Stimulated activated CD4-positive, alpha-beta T cell treated with anti-CD3 and anti-CD28 coated beads, Interleukin-4, amount 100 ng/mL, for 24 hours (primary cell): ENCODE measurements at regions not wholly inside any gene's neighbourhood (a gene's known extent, or its start where the extent isn't known, plus 50 kb on each side); places are given as distances from the start of the nearest gene placed in this dataset.
"Not testable (repeated sequence)": the region's sequence is repeated elsewhere in the genome, so short reads cannot be mapped to it uniquely, and the experiment has no call there.

Experiments
- DNase-seq: peaks from one replicate; pipeline ENCODE4 v3.0.0-alpha.2; 2020

DNA sequence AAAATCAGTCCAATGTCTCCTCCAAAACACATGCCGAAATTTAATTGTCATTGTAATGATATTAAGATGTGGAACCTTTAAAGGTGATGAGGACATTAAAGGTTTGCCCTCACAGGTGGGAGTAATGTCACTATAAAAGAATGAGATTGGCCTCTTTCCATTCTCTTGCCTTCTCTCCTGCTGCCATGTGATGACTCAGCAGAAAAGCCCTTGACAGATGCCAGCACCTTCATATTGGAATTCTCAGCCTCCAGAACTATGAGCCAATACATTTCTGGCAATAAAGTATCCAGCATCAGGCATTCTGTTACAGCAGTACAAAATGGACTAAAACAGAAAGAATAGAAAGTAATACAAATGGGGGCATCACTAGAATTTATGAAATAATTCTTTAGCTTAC is 609.7 kb downstream of the SLC16A7 start:
- no peak for DNase-seq

- DNase-seq: no peak
These were observed 613.7 kb downstream of the SLC16A7 start for GRCh38 chr12:60209521-60209920.

DNA sequence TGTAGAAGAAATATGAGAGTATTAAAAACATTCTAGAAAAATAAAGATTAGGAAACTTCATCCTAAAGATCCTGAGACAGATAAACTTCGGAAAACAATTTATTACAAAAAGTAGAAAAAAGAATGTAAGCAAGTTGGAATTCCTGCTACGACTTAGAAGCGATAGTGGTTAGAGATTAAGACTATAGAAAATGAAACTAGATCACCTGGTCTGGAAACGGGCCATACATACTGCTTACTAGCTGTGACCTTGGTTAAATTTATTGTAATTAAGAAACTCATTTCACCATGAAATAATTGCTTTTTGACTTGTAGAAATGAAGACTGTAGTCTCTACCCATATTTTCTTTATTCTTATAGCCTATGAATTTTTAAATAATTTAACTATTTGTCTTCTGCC is 614.1 kb downstream of the SLC16A7 start:
- no peak for DNase-seq

- no peak for DNase-seq
These were observed 614.9 kb downstream of the SLC16A7 start for GRCh38 chr12:60210756-60211155.

DNA sequence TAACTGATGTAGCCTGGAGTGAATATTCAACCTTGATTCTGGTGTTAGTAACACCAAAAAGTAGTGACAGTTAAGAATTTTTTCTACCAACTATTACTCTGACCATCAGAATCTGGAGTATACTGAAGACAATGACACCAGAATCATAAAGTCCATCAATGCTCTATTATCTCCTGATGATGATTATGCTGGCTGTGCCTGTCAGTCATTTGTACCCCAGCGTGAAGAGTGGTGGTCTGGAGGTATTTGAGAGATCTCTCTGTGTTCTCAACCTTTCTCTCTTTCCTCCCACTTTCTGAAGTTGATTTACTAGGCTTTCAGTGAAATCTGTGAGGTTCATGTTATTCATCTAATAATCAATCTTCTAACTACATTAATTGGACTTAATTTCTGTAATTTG is 615.4 kb downstream of the SLC16A7 start:
- no peak for DNase-seq

- DNase-seq: no peak
These were observed 616.6 kb downstream of the SLC16A7 start for GRCh38 chr12:60212159-60213000.

GRCh38 chr12:60213272-60213671 is 617.4 kb downstream of the SLC16A7 start:
- not testable (repeated sequence) for DNase-seq

DNA sequence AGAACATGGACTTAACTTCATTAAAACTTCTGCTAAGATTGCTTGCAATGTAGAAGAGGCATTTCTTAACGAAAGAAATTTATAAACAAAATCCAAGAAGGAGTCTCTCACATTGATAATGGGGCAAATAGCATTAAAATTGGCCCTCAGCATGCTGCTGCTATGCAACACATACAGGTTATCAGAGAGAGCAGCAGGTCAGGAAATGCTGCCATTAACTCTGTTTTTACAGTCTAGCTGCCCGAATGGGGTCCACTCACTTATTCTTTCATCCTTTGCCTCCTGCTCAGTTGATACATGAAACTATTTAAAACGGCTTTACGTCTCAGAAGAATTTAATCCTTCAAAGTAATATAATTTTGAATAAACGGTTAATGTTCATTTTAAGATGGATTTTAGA is 620.4 kb downstream of the SLC16A7 start:
- DNase-seq: no peak

- no peak for DNase-seq
These were observed 627.4 kb downstream of the SLC16A7 start for GRCh38 chr12:60223242-60223641.

DNA sequence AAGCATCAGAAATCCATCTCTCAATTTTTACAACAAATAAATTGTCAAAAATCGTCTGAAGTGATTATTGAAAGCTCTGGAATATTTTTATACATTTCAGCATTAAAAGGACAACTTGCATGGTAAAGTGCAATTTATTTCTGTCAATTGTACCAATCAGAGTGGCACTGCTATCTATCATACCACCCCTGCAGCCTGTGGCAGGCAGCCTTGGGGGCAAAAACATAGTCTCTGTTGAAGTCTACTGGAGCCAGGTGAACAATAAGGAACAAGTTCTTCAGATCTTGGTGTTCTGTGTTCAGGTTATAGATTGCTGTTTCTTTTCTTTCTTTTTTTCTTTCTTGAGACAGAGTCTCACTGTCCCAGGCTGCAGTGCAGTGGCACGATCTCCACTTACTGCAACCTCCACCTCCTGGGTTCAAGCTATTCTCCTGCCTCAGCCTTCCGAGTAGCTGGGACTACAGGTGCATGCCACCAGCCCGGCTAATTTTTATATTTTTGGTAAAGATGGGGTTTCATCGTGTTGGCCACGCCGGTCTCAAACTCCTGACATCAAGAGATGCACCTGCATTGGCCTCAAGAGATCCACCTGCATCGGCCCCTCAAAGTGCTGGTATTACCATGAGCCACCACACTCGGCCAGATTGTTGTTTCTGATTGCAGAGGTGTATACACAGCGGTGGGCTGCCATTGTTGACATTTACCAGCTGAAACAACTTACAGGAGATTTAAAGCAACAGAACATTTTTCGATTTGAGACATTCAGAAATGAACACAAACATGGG is 629.6 kb downstream of the SLC16A7 start:
- no peak for DNase-seq

DNA sequence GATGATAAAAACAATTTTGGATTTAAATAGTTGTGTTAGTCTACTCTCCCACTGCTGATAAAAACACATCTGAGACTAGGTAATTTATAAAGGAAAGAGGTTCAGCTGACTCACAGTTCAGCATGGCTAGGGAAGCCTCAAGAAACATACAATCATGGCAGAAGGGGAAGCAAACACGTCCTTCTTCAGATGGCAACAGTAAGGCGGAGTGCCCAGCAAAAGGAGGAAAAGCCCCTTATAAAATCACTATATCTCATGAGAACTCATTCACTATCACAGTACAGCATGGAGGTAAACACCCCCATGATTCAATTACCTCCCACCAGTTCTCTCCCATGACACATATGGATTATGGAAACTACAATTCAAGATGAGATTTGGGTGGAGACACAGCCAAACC is 632.1 kb downstream of the SLC16A7 start:
- DNase-seq: no peak

DNA sequence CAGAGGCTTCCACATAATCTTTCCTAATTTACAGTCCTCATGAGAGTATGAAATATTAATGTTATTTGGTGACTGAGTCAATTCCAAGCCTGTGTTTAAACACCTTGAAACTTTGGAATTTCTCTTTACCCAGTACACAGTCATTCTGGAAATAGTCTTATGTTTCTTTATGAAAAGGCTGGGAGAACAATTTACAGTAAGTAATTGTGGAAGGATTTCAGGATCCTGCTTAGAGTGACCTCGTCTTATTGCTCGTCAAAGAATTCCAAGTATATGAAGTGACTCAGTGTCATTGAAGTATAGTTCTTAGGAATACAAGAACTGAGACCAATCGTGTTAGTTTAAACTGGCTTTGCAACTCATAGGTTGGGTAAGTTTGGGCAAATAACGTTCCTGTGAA is 634.2 kb downstream of the SLC16A7 start:
- DNase-seq: no peak

DNA sequence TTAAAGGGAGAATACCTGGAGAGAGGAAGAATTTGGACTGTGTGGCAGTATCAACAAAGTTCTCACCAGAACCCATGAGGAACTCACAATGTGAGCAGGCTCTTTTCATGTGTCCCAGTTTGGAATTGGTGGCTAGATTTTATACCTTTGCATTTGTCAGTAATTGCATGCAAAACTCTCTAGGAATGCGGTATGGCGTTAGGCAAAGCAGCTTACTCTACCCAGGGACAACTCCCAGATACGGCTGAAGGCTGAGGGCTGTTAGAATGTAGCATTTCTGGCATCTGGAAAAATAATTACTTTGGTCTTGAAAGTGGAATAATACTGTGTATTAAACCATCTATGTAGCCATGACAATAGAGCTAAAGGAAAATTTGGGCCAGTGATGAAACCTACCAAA is 635.5 kb downstream of the SLC16A7 start:
- DNase-seq: no peak

- DNase-seq: no peak
These were observed 636.4 kb downstream of the SLC16A7 start for GRCh38 chr12:60231976-60232907.

GRCh38 chr12:60234611-60235195 is 638.9 kb downstream of the SLC16A7 start:
- not testable (repeated sequence) for DNase-seq

DNA sequence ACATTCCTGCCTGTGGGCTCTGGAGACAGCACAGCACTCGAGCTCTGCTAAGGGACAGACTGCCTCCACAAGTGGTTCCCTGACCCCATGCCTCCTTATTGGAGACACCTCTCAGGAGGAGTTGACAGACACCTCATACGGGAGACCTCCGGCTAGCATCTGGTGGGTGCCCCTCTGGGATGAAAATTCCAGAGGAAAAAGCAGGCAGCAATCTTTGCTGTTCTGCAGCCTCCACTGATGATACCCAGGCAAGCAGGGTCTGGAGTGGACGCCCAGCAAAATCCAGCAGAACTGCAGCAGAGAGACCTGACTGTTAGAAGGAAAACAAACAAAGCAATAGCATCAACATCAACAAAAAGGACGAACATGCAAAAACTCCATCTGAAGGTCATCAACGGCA is 639.4 kb downstream of the SLC16A7 start:
- no peak for DNase-seq

DNA sequence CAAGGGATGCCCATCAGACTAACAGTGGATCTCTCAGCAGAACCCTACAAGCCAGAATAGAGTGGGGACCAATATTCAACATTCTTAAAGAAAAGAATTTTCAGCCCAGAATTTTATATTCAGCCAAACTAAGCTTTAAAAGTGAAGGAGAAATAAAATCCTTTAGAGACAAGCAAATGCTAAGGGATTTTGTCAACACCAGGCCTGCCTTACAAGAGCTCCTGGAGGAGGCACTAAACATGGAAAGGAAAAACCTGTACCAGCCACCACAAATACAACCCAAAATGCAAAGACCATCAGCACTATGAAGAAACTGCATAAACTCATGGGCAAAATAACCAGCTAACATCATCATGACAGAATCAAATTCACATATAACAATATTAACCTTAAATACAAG is 640.6 kb downstream of the SLC16A7 start:
- not testable (repeated sequence) for DNase-seq

- no peak for DNase-seq
These were observed 645.1 kb downstream of the SLC16A7 start for GRCh38 chr12:60240891-60241290.

DNA sequence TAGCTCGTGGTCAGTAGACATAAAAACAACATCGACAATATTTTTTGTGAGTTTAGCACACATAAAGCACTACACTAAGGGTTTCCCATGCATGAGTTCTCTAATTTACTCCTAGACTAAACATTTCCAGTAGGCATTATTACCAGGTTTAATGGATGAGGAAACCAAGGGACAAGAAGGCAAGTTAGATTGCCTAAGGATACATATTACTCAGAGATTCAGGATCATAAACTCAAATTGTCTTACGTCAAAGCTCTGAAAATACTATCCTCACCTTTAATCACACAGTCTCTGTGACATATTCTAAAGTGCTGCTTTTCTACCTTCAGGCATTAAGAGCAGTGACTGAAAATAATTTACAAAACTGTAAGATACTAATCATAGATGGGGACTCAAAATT is 655.3 kb downstream of the SLC16A7 start:
- no peak for DNase-seq

DNA sequence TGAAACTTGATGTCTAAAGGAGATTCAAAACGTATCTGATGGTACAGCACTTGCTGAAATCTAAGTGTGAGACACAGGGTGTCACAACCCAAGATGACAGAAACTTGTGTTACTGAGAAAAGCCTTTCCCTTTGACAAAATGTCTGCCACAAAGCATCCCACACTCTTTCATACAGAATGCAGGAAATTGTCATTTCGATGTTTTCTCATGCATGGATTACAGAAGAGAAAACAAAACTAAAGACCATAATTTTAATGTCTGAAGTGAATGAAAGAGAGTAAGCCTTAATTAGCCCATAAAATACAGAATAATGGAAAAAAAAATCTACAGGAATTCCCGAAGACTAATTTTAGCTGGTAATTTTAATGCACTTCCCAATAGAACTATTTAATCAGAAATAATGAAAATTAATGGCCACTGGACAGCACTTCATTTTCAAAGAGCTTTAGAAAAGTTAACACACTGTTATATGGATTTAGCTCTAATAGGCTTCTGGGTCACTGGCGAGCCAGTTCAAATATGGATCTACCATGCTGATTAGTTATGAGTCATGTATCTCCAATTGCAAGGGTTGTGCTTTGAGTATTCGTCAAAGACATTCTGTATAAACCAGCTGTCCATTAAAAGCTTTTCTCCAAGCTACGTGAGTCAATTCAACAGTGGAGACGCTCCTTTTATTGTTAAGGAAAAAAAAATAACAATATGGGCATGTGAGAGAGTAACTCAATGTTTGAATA is 656.7 kb downstream of the SLC16A7 start:
- no peak for DNase-seq

DNA sequence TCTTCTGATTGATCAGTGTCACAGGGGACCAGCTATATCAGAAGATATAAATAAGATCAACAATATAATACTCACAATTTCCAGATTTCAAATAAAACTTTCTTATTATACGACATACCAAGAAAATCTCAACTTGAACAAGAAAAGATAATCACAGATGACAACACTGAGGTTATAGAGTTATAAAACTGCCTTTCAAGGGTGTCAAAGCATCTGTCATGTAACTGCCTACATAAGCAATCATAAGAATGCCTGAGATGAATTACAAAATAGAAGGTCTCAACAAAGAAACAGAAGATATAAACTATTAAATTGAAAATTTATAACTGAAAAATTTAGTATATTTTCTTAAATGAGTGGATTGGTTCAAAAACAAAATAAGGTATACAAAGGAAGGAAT is 659.2 kb downstream of the SLC16A7 start:
- no peak for DNase-seq

GRCh38 chr12:60257063-60257462 is 661.2 kb downstream of the SLC16A7 start:
- DNase-seq: no peak
